HG02610 (cell line): ENCODE measurements at regions not wholly inside any gene's neighbourhood (a gene's known extent, or its start where the extent isn't known, plus 50 kb on each side); places are given as distances from the start of the nearest gene placed in this dataset.

Experiments
- ATAC-seq: cut with Tn5 transposase; IDR thresholded peaks from one replicate; pipeline ENCODE4 v1.9.1; 2021; ENCODE audit warnings: mild to moderate bottlenecking, moderate library complexity; ENCODE audit not compliant: unreplicated experiment

DNA sequence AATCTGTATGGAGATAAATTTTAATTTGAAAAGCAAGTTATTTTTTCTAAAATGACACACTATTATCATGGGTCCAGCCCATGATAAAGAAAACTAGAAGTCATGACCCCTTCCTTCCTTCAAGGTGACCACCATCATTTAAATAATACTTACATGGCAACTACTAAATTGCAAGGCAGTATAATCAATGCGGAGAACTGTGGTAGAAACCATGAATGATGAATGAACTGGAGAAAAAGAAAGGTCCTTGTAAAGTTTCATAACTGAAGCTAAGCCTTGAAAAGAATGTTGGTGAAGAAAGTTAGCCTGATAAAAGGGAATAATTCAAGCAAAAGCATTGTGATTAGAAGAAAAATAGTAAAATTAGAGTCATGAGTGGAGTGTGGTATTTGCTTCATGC is 222.9 kb upstream of the TBC1D5 start:
- ATAC-seq: no peak

DNA sequence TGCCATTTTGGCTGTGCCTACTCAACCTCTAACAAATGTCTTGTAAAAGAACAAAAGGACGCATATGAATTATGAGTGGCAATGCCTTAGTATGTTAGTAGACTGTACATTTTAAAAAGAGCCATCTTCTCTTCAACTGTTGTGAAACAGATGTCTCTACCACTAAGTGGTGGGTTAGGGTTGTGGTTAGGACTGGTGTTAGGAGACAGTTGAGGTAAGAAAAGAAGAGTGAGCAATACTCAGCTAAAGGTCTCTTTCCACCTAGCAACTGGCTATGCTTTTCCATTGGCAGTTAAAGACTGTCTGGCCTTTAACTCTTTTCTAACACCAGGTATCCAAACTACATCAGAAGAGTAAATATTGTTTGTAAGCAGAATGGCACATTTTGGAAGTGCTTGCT is 221.7 kb upstream of the TBC1D5 start:
- ATAC-seq: no peak

DNA sequence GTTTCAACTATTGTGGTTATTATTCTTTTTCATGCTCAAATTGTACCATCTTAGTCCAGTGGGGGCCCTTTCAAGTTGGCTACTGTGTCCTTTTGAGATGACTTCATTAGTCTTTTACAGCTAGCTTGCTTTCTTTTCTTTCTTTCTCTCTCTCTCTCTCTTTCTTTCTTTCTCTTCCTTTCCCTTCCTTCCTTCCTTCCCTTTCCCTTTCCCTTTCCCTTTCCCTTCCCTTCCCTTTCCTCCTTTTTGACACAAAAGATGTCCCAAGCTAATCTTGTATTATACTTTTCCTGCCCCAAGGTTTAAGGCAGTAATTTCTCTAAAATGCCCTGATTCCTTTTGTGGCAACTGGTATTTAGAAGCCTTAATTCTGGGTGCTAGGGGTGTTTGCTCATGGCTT is 213.0 kb upstream of the TBC1D5 start:
- no peak for ATAC-seq

DNA sequence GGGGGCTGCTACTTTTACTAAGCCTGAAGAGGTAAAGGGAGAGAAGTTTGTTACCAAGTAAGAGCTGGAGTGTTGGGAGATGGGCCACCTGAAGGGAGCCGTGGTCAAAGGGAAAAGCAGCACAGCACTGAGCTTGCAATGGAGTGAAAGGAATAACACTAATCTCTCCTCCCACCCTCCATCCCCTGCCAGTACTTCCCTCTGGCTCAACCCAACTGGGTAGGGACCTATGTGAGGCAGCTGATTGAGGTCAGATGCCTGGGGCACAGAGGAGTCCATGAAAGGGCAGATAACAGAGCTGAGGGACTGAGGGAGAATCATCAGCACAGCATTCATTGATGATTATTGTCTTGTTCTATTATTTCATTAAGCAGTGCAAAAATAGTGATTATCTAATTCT is 212.4 kb upstream of the TBC1D5 start:
- ATAC-seq: no peak

DNA sequence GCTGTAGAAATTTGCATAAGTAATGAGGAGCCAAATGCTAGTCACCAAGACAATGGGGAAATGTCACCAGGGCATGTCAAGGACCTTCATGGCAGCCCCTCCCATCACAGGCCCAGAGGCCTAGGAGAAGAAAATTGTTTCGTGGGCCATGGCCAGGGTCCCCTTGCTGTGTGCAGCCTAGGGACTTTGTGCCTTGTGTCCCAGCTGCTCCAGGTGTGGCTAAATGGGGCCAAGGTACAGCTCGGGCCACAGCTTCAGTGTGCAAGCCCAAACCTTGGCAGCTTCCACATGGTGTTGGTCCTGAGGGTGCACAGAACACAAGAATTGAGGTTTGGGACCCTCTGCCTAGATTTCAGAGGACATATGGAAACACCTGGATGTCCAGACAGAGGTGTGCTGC is 208.8 kb upstream of the TBC1D5 start:
- no peak for ATAC-seq

DNA sequence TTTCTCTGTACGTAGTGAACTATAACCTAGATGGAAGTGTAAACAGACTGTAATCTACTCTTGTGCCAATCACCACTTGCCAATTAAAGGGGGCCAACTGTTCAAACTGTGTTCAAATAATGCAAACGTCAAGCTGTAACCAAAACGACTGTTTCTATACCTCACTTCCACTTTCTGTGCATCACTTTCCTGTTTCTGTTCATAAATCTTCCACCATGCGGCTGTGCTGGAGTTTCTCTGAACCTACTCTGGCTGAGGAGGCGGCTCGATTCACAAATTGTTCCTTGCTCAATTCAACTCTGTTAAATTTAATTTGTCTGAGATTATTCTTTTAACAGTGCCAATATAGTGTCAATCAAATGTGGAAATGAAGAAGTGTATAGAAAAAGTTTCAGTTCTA is 206.7 kb upstream of the TBC1D5 start:
- ATAC-seq: no peak

DNA sequence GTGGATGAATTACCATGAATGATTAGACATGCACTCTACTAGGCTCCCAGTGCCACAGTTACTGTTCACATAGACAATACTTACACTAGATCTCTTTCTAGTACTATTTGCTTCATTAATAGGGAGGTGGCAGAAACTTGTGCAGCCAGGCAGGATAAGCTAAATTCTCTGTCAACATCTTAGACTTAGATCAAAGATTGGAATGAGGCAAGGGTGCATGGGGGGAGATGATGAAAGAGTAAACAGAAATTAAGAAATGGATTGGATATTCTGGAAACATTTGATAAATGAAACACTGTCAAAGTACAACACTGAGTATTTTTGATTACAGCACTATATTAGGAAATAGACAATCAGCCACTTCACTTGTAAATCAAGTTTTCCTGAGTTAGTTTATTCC is 205.4 kb upstream of the TBC1D5 start:
- no peak for ATAC-seq

DNA sequence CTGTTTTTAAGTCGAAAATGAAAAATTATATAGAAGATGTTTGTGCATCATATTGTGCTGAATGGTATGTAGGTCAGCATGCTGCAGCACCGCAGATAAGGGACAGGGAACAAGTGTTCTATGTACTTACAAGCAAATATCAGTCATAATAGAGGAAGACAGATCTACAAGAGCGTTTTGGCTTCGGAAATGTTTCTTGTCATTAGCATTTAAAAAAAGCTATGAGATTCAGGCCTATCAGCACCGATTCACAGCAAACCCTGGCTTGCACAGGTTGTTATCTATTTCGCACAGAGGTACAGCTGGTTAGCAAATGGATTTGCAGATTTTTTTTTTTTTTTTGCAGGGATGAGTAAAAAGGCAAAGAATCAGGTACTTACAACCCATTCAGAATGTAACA is 204.2 kb upstream of the TBC1D5 start:
- no peak for ATAC-seq

DNA sequence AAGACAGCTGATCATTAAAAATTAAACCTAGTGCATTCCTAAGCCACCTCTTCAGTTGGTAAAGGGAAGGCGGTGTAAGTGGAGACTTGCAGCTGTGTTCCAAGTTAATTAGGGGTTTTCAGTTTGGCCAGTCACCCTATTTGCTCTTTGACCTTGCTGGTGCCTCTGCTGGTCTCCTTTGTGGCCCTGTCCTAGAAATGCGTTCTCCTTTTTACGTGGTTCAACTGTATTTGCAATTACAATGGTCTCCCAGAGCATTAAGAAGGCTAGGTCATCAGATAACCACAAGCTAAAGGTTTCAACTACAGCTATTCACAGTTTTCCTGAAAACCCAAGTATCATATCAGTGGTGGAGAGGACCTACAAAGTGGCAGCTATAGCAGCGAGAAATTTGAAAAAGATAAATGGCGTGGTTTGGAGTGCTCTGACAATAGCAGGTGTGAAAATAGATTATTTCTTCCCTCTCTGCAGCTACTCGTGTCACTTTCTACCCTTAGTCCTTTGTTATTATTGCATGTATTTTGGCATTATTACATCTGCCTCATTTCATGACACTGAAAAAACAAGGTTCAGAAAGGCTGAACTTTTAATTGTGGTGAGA is 203.5 kb upstream of the TBC1D5 start:
- no peak for ATAC-seq

DNA sequence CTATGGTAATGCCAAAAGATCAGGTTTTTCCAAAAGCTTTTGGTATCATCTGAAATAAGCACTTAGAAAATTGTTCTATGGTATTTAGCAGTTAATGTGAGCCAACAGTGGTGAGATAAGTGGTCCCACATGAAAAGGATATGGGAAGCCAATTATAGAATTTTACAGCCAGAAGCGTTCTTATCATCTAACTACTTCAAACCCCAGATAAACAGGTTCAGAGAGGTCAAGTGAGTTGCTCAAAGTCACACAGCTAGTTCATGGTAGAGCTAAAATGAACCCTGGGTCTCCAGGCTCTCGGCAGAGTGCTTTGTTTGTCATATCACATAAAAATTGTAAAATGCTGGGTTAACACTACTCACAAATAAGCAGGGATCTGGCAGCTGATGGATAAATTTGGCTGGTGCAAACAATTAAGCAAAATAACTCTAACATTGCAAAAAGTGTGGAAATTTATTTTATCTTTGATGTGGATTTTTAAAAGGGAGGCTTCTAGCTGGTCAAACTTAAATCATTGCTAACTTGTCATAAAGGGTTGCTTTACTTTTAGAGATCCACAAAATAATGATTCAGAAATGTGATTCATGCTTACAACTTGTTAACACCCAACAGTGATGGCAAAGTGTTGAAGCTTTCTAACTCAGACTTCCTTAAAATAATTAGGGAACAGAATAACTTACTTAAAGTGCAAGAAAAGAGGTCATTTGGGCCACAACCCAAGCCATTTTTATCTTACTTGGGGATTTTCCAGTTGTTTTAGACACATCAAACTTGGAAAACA is 202.8 kb upstream of the TBC1D5 start:
- ATAC-seq: no peak

DNA sequence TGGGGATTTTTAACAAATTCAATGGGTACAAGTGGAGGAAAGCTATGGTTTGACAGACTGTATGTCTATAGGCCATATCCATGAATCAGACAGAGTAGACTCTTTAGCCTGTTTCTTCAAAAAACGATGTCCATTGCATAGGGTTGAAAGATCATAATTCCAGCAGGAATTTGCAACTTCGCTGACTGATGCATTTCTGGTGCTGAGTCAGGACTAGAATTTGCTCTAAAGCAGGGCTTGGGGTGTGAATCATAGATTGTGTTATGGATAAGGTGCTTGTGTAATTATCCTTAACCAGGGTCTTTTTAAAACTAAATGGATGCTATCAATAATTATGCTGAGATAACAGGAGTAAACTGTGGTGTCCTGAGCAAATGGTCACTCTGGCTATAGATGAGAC is 200.4 kb upstream of the TBC1D5 start:
- ATAC-seq: no peak

DNA sequence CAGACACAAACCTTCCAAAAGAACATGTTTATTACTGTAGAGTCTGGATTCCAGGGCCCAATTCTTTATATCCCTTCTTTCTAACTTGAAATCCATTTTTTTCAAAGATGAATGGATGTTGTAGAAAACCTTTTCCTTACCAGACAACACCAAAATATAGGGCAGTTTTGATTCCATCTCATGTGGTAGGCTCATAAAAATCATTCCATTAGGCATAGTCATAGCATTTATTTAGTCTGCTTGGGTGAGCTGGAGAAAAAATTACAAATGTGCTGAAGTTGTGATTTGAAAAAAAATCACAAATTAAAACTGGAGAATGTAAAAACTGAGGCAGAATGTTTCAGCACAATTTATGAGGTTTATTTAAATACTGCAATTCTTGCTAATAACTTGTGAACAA is 199.3 kb upstream of the TBC1D5 start:
- ATAC-seq: no peak

DNA sequence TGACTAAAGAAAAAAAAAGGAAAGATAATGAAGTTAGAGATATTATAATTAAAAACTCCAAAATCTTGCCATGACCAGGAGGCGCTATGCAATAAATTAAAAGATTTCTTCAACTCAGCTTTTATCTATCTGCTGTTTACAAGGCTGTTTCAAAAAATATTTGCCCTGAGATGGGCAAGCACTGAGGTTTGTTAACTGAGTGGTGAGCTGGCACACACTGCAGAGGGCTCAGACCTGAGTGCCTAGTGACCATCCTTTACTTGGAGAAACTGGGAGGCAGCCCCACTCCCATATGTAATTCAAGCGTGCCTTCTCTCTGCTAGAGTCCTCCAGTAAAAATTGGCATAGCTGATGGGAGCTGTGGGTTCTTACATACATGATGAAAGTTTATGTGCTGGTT is 198.7 kb upstream of the TBC1D5 start:
- no peak for ATAC-seq

DNA sequence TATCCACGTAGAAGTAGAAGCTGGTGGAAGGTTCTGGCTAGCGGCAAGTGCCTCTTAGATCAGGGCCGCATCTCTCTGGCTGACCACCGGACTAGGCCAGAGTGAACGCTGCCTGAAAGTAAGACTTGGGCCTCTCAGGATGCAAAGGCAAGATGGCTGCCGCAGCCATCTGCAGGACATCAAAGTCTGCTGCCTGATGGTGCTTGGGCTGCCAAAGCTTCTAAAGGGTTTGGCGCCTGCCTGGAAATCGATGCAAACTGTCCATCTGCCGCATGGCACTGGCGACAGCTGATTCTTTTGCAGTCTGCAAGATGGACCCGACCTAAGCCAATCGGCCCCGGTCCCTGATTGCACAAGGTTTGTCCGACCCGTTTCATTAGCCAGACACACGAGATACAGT is 196.7 kb upstream of the TBC1D5 start:
- no peak for ATAC-seq

DNA sequence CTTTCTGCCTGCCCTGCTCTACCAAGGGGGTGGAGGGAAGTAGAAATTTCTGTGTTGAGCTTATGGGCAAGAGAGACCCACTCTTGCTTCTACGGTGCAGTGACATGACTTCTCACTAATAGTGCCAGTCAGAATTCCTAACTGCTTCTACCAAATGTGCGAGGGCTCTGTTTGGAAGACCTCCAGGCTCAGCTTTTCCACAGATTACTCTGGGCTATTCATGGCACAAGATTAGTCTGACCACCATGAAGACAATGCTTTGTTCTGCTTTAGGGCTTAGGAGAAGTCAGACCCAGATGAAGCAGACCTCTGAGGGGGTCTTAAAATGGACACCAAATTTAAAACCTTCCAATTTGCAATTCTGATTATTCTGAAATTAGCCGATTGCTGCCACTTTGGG is 195.9 kb upstream of the TBC1D5 start:
- no peak for ATAC-seq

DNA sequence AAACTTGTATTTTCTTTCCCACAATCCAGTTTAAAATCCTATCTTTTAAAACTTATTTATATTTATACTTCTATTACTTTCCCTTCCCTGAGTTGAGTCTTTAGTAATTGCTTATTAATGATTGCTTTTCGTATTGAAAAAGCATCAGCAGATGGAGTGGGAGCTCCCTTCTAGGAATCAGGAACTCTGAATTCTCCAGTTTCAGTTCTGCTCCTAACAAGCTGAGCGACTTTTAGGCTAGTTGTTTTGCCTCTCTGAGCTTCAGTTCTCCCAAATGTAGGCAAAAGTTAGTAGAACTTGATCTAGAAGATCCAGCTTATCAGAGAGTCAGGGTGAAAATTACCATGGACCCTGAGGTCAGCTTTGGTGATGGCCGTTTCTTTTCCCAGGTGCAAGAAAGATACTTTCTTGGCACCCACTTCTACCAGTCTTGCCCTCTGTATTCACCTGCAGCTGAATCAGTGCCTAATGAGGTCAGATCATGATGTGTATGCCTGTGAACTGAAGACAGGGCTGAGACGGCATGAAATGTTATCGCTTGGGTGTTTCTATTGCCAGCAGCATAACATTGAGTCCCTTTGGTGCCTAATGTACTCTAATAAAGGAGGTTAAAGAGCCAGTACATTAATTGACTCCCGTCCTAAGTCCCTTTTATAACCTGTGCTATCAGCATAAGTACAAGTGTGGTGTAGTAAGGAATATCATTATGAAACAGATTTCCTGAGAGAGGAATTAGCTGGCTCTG is 194.5 kb upstream of the TBC1D5 start:
- no peak for ATAC-seq

DNA sequence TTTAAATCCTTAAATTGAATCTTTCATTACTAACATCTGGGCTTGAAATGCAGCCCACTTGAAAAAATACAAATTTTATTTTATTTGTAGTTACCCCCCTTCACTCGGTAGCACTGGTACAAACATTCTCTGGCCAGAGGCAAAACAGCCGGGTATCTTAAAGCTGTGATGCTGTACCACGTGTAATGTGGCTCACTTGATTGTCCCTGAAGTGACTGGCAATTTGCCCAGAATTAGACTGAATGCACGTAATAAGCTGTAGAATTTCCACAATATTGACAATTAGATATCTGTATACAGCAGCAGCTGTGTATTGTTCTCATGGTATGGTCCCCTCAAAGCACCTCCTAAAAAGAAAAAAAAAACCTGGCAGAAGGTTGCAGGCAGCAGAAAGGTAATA is 192.8 kb upstream of the TBC1D5 start:
- no peak for ATAC-seq

DNA sequence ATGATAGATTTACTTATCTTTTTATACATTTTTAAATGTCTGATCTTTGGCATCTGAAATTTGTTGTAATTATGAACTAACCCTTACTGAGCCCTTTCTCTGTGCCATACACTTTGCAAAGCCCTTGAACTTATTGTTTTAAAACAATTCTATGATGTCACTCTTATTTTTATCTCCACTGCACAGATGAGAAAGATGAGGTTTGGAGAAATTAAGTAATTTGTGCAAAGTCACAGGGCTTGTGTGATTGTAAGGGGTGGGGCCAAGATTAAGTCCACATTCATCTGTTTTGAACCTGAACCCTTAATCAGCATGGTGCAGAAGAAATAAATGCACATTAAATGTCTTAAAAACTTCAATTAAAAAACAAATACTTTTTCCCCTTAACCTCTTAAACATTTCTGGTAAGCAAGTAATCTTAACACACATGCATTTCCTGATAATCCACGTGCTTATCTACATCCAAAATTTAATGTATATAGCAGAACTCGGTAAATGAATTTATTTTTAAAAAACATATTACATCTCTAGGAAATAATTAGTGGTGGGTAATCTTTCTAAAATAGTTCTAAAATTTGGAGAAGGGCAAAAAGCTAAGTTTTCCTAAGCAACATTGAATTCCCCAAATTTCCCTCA is 189.8 kb upstream of the TBC1D5 start:
- no peak for ATAC-seq

DNA sequence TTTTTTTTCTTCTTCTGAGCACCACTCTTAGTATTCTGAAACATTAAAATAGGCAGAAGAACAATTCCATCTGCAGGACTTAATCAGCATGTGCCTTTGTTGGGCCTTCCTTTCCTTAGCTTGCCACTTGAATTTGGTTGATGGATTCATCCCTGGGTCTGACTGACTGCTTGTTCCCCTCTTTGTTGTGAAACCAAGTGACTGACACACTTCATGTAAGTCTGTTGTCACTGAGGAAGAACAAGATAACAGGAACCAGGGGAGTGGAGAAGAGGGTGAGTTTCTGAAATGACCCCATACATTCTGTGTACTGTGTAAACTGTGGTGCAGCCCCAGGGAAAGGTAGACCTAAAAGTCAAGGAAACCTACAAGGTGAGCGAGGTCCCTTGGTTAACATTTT is 188.7 kb upstream of the TBC1D5 start:
- ATAC-seq: no peak

DNA sequence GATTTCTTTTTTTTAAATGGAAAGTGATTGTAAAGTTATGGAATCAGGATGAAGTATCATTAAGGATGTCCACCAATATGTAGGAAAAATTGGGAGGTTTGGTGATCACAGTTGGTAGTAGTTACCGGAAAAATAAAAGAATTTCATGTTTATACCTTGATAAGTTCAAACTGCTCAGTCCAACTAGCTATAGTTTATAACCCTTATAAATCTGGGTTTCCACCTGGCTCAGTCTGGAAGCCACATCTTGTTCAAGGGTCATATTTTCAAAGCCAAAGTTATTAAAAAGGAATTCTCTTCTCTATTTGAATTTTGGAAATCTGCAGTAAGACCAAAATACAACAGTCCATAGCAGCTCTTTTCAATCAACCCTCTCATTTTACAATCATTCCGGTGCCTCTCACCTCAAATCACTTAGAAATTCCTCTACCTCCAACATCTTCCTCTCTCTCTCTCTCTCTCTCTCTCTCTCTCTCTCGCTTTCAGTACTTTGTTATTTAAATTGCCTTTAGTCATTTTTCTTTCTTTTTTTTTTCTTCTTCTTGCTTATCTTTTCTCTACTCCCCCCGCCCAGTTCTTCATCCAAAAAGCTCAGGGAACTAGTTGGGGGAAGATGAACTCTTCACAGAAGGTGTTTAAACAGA is 186.2 kb upstream of the TBC1D5 start:
- no peak for ATAC-seq

DNA sequence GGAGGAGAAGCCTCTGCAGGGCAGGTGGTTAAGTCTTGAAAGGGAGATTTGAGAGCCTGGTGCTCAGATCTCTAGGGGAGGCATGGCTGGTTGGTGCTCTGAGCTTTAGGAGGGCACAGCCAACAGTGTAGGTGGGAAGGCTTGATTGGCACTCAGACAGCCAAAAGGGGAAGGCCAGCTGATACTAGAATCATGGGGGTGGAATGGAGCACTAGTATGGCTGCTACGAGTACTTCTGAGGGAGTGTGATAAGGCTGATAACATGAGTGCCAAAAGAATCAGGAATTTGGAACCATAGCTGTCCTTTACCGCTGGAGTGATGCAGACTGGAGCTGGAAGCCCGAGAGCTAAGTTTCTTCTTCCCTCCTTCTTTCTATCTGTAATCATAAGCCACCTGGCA is 184.6 kb upstream of the TBC1D5 start:
- ATAC-seq: no peak
